ENCODE measurements at regions not wholly inside any gene's neighbourhood (a gene's known extent, or its start where the extent isn't known, plus 50 kb on each side); places are given as distances from the start of the nearest gene placed in this dataset.
A peak's percentile ranks its signal among the peaks of the same experiment; 100 is the strongest.

DNA sequence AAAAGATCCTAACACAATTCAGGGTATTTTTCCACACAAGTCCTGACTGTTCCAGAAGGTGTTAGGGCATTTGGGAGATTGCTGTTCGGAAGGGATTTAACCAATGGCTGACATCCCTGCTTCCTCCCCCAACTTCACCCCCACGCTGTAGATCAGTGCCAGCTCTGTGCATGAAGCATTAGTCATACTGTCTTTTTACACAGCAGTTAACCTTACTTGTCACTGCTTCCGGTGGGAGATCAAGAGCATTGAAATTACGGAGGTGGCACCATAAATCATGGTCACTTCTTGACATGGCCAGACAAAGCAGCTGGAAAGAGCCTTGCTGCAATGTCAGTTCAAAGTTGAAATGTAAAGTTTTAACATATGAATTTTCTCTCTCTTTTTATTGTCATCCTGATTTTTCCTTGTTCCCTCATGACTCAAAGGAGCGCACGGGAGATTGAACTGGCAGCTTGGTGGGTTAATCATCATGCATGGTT is 70.2 kb downstream of the HRH4 start:
- DNase-seq (ENCODE audit: low spot score): peak; percentile 89

DNA sequence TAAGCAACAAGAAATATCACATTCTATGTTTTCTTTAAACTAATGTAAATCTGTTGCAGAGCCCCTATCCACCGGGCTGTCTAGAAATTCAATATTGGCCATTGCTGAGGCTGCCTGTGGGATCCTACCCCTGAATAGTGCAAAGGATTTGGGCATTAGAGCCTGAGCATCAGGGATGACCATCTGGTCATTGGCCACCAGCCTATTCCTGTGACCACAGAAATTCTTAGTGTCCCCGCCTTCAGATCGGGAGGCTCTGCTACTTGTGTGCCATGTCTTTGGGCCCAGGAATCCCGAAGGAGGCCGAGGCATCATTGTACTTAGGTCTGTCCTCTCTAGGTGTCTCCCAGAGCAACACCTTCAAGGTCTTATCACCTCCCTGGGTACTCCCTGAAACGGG is 73.8 kb downstream of the HRH4 start:
- DNase-seq (ENCODE audit: low spot score): no peak

DNA sequence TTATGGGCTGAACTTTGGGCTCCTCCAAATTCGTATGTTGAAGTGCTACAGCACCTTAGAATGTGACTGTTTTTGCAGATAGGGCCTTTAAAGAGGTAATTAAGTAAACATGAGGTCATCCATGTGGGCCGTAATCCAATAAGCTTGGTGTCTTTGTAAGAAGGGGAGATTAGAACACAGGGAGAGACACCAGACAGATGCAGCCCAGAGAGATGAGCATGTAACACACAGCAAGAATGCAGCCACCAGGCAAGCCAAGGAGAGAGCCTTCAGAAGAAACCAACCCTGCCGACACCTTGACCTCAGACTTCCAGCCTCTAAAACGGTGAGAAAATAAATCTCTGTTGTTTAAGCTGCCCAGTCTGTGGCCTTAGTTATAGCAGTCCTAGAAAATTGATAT is 74.3 kb downstream of the HRH4 start:
- no peak for DNase-seq (ENCODE audit: low spot score)

DNA sequence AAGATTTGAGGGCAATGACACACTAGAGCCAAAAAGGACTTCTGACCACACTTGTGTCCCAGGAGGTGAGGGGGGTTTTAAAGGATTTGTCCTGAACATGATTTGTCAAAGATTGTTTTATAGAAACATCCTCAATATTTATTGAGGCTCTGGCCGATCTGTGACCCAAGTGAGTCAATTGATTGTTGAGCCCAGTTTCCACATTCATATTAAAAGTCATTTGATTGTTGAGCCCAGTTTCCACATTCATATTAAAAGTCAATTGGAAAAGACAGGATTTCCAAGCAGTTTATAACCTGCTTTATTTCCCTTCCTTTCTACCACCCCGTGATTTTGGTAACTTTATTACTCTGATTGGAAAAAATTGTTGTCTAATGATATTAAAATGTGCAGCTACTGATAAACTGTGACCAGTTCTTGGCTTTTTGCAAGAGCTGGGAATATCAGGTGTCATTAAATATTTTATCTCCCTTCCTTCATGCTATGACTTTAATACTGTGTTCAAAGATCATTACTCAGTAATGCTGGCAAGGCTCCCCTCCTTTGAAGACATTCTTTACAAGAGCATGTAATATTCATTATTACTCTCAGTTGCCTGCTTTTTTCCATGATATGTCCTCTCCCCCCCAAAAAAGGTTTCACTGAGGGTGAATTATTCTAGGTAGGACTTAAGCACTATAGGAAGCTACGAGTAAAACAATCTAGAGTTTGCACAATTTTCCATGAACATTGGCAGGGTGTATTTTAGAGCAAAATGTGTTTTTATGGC is 75.3 kb downstream of the HRH4 start:
- no peak for DNase-seq (ENCODE audit: low spot score)

DNA sequence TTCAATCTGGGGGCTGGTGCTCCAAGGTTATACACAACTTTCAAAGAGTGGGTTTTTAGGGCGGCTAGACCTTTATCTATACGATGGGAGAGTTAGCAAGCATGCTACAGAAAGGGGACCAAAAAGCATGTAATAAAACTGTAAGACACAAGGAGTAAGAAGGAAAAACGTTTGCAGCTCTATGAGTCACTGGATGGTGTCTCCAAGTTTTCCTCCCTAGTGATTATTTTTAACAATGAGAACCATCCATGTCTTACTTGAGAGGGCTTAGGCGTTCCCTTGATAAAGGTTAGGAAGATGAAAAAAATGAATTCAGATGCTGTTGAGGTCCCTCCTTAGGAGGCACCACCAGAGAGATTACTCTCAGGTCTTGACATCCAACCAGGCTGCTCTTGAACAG is 75.9 kb downstream of the HRH4 start:
- no peak for DNase-seq (ENCODE audit: low spot score)

DNA sequence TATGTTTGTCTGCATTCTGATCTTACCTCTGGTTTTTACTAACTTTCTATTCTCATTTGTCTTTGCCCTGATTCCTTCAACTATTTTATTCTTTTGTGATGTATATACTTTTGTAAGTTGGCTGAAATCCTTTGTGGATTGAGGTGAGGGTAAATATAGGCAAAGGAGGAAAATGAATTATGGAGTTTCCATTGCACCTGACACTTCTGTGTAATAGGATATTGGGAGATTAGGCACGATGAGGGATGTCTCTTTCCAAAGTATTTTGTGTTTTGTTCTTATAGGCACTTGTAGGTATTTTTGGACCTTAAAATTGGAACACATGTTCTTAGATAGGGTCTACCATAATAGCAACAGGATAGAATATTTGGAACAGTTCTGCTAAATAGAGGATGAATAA is 76.4 kb downstream of the HRH4 start:
- DNase-seq (ENCODE audit: low spot score): no peak

DNA sequence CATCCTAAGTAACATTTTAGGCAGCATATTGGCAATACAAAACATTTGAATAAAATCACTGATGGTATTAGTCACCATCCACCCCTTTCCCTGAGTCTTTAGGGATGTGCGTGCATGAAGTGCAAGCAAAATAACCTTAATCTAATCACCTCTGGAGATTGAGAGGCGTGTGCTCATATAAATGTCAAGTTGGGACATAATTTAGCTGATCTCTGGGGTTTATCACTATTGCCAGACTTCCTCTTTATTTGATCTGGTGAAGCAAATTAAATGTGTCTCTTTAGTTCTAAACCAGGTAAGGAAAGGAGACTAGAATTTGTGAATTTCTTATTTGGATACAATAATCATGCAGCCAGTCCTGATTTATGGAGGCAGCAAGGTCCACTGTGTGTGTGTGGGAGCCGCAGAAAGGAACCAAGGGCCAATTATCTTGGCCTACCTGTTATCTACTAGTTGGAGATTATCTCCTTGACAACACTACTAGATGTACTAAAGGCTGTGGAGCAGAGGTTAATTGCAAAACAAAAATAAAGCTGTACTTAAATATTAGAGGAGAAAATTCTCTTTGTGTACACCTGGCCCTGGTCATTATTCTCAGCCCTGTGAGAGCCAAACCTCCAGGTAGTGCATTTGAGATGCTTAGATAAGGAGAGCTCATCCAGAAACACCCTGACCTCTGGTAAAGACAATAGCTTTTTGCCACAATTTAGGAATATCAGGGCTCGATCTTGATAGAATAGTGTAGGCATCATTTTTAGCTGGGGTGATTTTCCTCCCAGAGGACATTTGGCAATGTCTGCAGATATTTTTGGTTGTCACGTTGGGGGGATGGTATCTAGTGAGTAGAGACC is 78.2 kb downstream of the HRH4 start:
- DNase-seq (ENCODE audit: low spot score): no peak

DNA sequence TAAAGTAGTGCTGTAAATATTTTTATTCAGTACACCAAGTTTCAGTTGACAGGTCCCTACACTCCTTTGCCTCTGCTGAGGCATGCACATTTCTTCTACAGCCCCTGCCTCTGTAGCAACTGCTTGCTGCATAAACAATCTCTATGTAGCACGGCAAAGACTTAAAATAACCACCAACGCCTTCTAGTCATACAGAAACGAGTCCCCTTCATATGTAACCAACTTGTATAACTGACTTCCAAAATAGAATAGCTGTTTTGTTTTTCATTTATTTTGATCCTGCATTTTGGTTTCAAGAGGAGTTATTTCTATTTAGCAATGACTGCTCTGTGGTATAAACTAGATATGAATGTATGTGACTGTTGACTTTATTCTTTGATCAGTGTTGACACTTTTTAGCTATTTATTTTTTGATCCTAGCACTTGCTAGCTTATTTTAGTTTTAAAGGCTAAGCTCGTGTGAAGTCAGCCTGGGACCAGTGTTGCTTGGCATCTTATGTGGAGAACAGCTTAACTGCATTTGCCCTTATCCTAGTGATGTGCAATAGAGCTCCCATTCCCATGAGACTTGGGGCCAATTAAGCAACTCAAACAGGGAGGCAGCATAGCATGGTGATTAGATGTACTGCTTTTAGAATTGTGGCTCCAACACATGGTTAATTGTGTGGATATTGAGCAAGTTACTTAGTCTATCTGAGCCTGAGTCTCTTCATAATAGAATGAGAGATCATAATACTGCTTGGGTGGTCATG is 79.6 kb downstream of the HRH4 start:
- no peak for DNase-seq (ENCODE audit: low spot score)

DNA sequence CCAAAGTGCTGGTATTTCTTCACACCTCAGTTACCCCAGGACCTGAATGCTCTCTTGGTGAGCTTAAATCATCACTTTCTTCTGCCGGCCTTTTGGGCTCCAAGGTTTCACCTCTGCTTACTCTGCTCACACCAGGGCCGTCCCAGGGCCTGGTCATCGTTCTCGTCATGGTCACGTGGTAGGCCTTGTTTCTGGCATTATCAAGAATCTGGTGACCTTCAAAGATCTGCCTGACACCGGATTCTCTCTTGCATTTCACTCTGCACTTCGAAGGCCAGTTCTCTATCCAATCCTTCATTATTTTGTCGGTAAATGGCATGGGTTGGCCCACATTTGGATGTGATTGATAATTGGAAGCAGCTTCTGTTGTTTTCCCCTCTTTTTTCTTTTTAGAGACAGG is 80.5 kb downstream of the HRH4 start:
- DNase-seq (ENCODE audit: low spot score): no peak

DNA sequence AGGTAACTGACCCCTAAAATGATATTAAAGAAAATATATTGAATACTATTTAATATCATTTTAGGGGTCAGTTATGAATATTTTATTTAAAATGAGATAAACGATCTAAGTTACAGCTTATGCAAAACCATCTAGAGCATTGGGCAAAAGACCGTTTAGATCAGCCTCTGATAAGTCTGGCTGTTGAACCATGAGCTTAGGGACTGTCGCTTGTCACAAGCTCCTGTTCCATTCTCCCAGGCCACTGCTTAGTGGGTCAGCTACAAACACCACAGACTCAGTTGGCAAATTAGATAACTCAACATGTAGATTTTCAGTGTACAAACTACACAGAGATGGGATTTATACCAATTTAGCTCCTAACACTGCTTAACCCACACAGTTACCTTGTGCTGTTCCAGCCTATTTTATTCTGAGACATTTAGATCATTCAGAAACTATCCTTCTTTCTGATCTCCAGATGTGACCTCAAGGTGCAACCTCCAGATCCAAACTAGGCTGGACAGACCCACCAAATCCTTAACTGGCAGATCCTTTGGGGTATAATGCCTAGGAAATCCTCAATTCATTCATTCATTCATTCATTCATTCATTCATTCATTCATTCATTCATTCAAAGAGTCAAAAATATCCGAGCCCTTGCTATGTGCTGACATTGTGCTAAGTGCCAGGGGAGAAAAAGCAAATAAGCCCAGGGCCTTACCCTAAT is 82.8 kb downstream of the HRH4 start:
- no peak for DNase-seq (ENCODE audit: low spot score)

DNA sequence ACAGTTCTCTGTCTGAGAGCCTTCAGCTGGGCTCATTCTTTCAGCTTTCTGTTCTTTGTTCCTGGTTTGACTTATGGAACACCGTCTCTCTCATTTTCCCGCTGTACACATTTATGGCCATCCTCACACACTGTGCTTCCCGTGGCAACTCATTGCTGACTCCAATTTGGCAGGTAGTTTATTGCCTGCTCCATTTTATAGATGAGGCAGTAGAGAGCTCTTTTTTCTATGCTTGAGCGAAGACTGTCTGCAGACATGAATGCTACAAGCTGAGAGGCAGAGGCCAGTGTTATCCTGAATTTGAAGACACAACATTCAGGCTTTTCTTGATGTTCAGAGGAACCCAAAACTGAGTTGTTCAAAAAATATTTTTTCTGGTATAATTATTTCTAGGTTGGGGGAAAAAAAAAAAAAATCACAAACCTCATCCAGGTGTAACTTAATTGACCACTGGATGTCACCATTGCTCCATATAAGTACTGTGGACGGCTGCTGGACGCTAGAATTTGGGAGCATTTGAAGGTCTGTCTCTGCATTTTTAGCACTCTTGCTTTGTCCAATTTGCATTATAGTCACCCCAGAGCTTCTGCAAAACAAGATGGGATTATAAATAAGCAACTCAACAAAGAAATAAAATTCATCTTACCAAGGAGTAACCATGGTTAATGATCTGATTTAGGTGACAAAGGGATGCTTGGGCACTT is 83.5 kb downstream of the HRH4 start:
- DNase-seq (ENCODE audit: low spot score): peak; percentile 44

DNA sequence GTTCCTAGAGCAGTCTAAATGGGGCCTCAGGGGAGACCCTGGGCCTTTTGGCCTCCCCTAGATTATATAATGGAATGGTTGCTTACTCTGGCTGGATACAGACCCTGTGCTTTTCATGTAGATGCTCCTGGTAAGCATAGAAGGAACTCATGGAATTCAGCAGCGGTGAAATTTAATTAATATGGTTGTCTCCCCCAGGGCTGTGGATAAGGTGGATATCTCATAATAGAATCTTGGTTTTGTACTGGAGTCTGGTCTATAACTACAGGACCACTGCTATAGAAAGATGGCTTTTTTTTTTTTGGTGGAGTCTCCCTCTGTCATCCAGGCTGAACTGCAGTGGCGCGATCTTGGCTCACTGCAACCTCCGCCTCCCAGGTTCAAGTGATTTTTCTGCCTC is 84.5 kb downstream of the HRH4 start:
- DNase-seq (ENCODE audit: low spot score): no peak

DNA sequence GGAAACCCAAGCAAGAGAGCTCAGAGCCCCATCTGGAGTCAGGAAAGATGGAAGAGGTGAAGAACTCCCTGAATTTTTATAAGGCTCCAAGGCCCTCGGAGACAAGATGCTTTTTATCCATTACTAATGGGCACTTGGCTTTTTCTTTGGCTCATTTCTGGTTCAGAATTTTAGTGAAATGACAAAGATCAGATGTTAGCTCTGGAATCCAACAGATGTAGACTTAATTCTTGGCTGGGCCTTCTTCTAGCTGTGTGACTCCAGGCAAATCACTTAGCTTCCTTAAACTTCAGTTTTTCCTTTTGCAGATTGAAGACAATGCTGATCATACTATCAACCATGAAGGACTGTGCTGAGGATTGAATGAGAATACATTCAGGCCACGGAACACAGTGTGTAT is 85.2 kb downstream of the HRH4 start:
- no peak for DNase-seq (ENCODE audit: low spot score)

DNA sequence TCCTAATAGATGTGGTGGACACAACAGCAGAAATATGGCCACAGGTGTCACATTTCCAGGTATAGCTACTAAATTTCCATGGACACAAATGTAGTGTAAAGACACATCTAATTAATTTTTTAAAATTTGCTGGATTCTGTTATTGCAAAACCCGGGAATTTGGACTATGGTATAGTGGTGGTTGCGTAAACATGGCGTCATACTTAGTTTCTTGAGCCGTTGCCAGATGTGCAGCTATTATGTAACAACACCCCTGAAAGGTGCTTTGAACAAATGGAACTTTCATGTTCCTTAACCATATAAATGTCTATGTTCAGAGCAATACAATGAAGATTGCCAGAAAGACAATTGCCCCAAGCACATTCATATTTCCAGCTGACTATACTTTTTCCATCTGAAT is 85.9 kb downstream of the HRH4 start:
- no peak for DNase-seq (ENCODE audit: low spot score)

DNA sequence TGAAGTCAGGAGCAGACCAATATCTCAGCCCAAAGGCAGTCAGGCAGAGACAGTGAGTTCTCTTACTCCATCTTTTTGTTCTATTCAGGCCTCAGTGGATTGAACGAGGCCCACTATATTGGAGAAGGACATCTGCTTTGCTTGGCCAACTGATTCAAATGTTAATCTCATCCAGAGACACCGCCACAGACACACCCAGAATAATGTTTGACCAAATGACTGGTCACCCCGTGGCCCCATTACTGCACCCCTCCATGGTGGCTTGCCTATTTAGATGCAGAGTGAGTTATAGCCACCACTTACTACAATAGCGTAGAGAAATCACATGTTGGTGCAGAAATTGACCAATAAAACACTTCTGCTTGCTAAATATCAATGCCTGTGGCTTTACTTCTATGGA is 88.1 kb downstream of the HRH4 start:
- DNase-seq (ENCODE audit: low spot score): no peak

DNA sequence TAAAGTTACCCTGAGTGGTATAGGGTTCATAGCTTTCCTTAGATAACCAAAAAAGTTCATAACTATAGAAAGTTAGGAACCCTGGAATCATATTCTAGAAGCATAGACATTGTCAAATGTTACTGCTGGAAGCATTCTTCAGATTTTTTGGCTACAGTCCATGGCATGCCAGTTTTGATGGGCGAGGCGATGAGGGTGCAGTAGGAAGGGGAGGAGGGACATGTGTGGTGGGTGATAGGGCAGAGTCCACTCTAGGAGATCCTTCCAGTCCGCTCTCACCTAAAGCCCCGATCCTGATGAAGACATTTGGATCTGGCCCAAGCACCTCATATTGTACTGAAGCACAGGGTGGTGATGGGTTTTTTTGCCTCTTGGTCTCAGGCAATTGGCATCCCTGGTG is 91.8 kb downstream of the HRH4 start:
- DNase-seq (ENCODE audit: low spot score): no peak

DNA sequence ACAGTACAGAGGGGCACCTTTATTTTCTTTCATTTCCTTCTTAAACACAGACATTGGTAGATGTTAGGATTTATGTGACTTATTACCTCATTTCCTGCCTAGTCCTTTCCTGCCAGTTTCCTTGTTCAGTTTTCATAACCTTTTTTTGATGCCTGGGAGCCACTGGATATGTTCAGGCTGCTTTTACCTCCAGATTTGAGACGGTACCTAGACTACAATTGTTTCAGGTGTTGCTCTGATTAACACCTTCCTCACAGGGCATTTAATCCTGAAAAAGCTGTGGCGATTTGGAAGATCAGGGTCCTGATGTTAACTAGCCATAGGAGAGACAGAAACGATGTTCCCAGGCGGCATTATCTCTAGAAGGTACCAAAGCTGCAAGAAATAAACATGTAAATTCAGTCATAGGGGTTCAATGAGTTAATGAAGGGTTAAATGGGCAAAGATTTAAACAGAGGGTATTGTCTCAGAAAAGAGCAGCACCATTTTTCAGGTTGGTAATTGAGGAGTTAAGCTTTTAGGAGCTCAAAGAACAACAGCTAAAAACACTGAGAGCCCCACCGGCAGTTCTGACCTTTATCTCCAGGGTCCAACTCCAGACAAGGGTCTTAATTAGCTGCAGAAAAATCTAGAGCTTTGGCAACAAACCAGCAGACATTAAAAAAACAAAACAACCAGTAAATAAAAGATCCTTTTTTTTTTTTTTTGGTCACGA is 93.3 kb downstream of the HRH4 start:
- no peak for DNase-seq (ENCODE audit: low spot score)

DNA sequence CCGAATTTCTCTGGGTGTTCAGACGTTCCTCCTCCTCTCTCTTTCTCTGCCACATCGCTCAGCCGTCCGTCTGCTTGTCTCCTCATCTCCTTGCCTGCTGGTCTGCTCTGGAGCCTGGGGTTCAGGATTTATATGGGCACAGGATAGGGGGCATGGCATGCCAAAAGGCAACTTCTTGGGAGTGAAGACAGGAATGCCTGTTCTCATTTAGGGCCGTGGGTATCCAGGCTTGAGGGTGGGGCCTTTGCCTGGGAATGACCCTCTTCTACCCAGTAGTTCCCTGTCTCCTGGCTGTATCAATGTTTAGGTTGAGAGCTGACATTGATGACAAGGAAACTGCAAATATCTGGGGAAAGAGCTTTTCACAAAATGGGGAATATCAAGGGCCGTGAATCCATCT is 98.0 kb downstream of the HRH4 start:
- no peak for DNase-seq (ENCODE audit: low spot score)

DNA sequence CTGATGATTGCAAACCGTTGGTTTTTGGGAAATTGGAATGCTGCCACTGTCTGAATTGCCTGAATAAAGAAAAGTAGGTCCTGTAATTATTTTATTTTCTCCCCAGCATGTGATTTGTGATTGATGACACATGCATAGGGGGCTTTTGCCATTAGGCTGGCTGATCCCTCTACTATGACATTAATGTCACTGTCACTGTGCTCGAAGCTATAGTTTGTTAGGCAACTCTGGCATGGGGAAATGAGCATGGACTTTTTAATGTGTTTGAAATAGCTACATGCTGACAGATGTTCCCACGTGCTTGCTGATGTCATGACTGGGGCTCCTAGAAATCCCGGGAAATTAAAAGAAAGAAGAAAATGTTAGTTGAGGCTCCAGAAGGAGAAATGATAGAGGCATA is 99.1 kb downstream of the HRH4 start:
- no peak for DNase-seq (ENCODE audit: low spot score)

DNA sequence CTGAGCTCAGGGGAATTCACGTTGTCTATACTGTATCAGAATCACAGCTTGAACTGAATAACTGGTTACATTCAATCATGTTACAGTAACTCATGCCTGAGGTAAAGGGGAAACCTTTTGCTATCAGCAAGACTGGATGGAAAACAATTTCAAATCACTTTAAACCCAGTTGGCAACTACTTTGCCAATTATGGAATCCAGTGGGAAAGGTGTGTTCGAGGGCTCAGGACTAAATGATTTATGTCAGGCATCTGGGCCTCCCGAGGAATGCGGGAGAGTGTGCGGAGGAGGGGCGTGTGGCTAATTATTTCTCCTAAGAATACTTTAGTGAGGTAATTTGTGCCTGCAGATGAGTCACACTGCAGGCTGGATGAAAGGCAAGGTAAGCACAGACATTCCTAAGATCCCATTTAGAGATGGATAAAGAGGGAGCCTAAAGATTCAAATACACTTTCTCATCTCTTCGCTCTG is 100.1 kb downstream of the HRH4 start:
- DNase-seq (ENCODE audit: low spot score): no peak

All from RKO (cell line).